ENCODE measurements at regions not wholly inside any gene's neighbourhood (a gene's known extent, or its start where the extent isn't known, plus 50 kb on each side); places are given as distances from the start of the nearest gene placed in this dataset.
"Not testable (repeated sequence)": the region's sequence is repeated elsewhere in the genome, so short reads cannot be mapped to it uniquely, and the experiment has no call there.

DNA sequence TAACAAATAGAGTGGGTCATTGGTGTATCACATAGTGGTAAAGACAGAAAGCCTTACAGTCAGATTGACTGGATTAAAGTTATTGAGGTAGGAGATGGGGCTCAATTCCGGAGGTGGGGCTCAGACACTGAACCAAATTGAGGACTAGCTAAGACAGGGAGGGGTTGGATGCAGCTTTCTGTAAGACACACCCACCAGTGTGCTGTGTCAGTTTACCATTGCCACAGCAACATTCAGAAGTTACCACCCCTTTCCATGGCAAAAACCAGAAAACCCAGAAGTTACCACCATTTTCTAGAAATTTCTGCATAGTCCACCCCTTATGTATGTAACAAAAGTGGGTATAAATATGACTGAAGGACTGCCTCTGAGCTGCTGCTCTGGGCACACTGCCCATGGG lies 167.6 kb upstream of the TMEM72 start:
- no peak for DNase-seq (ENCODE audit: low spot score)

DNA sequence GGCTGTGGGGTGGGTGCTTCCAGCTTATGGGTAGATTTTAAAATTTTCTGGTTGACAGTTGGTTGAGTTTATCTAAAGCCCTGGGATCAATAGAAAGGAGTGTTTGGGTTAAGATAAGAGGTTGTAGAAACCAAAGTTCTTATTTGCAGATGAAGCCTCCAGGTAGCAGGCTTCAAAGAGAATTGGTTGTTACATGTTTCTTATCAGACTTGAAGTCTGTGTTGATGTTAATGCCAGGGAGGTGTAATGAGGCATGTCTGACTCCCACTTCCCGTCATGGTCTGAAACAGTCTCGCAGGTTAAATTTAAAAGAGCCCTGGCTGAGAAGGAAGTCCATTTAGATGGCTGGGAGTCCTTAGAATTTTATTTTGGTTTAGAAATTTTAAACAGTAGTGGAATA lies 165.2 kb upstream of the TMEM72 start:
- no peak for DNase-seq (ENCODE audit: low spot score)

DNA sequence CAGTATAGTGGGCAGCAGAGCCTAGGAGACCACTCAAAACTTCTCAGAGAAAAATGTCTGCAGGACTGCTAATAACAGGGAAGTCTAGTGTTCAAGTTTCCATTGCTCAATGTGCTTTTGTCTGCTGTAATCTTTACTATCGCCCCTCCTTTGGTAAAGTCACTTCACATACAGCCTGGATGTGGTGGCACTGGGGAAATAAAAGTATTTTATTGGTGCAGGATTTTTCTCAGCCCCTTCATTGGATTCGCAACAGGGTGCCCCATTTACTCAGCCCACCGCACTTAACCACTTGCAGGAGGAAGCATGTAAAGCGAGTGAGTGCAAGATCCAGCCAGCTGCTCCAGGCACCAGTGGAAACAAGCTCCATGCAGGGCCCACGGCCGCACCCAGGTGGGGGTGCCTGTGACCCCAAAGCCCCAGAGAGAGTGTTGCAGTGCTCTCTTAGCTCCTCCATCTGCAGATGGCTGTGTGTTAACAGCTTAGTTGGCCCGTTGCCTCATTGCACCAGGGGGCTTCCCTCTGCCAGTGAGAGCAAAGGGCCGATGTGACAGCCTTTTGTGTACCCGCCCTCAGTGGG lies 163.5 kb upstream of the TMEM72 start:
- DNase-seq (ENCODE audit: low spot score) = no peak

DNA sequence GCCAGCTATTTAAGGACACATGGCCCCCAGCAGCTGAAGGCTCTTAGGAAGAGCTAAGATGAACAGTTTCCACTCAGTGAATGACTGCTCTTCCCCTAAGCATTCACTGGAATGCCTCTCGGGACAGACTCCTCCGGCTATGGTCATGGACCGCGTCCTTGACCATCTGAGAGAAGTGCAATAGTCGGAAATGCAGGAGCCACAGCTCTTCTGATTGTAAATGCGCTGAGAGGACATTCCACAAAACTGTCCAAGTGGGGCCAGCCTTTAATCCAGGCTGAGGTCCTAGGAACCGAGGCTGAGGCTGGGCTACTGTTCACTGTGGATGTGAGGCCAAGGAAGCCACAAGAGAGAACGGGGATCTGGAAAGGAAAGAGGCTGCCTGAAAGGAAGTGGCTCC lies 162.0 kb upstream of the TMEM72 start:
- DNase-seq (ENCODE audit: low spot score) = no peak

DNA sequence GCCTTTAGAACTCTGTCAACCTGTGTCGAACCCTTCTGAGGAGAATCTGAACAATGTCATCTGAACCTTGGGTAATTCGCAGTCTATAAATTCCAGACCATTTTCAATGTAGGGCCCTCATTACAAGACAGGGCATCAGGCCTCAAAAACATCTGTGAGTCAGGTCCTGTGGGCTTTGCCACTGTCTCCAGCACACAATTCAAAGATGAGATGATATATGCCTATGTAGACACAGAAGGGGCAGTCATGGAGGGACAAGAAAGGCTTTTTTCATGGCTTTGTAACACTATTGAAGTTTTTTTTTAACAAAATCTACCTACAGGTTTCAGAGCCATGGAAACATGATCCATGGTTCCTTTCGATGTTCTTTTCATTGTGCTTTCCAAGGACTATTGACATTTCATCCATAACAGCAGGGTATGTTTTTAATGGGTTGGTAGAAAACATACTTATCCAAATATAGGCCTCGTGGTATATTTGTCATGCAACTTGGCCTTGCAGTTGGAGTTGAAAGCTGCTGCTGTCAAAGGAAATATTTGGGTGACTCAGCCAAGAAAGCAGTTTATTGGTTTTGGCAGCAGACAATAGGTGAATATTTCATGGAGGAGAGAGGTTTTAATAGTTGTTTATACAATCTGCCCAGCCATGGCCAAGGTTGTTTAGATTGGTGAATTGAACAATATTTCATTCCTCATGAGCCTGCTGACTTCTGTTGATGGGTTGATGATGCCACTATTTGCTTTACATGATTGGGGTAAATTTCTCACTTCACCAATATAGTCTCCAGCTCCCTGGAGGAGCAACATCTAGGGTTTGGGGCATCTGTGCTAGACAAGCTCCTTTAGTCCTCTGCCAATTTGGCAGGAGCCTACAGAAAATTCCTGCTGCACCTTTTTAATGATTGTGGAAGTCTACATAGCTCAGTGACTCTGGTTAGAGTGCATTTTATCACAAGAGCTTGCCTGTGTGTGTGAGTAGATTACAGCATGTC lies 158.4 kb upstream of the TMEM72 start:
- DNase-seq (ENCODE audit: low spot score) = no peak

DNA sequence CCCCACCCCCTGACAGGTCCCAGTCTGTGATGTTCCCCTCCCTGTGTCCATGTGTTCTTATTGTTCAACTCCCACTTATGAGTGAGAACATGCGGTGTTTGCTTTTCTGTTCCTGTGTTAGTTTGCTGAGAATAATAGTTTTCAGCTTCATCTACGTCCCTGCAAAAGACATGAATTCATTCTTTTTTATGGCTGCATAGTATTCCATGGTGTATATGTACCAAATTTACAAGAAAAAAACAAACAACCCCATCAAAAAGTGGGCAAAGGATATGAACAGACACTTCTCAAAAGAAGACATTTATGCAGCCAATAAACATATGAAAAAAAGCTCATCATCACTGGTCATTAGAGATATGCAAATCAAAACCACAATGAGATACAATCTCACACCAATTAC lies 156.8 kb upstream of the TMEM72 start:
- DNase-seq (ENCODE audit: low spot score) = not testable (repeated sequence)

DNA sequence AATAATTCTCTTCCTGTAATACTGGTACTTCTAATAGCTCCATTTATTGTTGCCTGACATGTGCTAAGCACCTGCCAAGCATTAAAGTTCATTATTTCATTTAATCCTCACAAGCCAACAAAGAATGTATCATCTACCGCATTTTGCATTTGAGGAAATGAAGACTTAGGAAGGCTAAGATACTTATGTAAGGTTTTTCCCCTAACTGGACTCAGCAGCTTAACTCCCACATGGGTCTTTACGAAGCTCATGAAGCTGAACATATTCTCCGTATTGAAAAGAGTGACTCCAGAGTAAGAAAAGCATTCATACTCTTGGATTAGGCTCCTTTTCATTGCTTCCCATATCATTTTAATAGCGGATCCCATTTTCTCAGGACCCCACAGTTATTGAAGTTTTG lies 155.7 kb upstream of the TMEM72 start:
- DNase-seq (ENCODE audit: low spot score) = no peak

DNA sequence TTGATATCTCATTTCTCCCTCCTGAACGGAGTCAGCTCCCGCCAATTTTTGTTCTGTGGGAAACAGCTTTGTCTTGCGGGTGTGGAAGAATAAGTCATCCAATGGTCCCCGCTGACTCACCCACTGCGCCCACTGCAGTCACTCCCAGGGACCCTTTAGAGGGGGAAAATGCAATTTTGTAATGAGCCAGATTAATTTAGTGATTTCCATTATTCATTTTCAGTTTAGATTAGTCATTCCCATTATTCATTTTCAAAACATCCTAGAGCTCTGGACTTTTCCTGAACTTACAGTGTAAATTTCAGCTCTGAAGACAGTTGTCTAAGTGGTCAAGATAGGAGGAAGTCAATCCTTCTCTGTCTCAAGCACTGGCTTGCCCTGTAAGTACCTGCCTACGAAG lies 154.9 kb upstream of the TMEM72 start:
- DNase-seq (ENCODE audit: low spot score) = no peak

DNA sequence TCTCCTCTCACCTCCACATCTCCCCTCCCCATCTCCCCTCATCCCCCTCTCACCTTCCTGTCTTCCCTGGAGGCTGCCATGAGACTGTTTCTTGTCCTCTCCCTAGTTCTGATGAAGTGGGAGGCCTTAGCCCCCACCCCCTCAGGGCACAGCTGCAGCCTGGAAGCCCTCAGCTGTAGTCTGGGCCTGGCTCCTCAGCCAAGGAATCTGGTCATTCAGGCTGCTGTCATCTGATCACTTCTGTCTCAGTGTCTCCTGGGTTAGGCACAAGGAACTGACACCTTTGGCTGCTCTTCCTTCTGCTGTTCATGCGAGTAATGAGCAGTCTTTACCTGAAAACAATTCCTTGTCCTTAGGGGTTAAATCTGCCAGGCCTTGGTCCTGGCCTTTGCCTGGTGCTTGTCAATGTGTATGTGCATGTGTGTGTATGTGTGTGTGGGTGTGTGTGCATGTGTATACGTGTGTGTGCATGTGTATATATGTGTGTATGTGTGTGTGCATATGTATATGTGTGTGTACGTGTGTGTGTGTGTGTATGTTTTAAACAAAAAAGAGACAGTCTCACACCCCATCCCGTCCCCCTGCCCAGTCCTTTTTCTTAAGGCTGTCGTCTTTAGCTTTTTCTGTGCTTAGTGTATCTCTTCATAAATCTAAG lies 153.5 kb upstream of the TMEM72 start:
- DNase-seq (ENCODE audit: low spot score) = no peak

DNA sequence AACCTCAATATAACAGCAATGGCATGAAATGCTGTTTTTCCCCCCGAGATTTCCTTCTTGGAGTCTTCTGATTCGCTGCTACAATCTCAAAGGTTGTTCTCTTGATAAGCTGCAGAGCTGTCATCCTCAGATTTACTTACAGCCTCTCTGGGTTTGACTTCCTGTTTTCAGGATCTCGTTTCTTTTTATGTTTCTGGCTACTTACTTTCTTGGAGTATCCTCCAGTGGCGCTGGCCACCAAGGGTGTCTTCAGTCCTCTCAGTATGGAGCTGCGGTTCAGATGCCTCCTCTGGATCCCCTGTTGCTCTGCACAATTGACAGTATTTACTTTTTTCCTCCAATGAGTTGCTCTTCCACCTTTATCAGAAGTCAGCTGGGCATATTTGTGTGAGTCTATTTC lies 152.0 kb upstream of the TMEM72 start:
- DNase-seq (ENCODE audit: low spot score) = no peak

DNA sequence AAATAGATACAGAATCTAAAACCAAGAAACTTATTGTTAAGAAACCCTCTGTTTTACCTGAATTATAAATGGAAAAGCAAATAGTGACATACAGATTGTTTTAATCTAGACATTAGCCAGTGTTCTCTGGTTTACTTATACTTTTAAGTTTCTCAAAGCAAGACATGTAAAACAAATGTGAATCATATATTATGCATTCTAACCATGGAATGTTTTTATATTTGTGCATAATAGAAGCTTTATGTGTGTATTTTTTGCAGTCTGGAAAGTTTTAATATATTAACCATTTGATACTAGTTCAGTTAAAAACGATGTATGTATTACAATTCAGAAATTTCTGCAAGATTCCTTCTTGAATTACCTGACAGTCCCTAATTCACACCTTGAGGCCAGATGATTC lies 150.6 kb upstream of the TMEM72 start:
- DNase-seq (ENCODE audit: low spot score) = no peak

DNA sequence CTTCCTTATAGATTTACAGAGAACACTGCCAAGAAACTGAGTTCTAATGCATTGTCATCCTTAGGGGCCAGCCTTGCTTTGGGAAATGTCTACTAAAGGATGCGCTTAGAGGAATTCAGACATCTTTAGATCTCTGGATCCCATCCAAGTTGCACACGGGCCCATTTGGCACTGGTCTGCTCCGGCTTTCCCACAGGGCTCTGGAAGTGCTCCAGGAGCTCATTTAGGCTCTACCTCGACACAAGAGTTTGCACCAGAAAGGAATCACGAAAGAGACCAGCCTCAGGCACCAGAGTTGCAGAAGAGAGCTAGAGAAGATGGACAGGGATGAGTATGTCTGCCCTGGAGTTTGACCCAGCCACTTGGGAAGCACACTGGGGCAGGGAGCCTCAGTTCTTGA lies 150.1 kb upstream of the TMEM72 start:
- DNase-seq (ENCODE audit: low spot score) = no peak

DNA sequence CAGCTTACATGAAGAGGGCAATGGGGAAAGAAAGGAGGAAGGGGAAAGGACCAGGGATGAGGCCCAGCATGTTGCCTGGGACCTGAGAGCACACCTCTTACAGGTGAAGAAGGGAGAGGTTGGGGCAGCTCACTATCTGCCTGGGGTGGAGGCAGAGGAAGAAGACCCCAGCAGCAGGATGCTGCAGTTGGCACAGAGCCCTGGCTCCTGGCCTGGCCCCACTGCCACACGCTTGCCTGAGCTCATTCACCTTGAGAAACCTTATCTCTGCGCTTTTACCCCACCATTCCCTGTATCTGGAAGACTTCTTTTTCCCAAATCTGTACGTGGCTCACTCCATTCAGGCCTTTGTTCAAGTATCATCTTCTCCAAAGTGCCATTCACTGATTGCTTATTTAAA lies 147.8 kb upstream of the TMEM72 start:
- DNase-seq (ENCODE audit: low spot score) = no peak

DNA sequence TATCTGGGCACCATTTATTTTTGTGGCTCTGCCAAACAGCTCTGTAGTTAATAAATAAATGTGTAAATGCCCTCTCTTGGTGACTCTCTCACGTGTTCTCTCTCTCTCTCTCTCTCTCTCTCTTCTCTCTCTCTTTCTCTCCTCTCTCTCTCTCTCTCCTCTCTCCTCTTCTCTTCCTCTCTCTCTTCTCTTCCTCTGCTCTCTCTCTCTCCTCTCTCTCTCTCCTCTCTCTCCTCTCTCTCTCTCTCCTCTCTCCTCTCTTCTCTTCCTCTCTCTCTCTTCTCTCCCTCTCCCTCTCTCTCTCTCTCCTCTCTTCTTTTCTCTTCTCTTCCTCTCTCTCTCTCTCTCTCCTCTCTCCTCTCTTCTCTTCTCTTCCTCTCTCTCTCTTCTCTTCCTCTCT lies 145.8 kb upstream of the TMEM72 start:
- no peak for DNase-seq (ENCODE audit: low spot score)

DNA sequence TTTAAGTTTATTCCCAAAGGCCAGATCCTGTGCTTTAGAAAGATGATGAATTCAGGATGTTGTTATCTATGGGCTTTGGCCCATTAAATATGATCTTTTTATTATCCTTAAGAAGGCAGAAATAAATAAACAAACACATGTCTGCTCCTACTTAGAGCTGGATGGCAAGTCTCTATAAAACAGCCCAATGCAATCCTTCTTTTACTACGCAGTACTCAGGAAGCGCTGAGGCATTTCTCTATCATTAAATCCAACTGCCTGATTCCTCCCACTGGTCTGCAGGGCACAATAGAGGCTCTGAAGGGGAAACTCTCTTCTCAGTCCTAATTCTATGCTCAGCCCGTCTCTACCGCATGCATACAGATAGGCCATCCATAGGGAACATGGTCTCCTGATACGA lies 144.5 kb upstream of the TMEM72 start:
- DNase-seq (ENCODE audit: low spot score) = no peak

DNA sequence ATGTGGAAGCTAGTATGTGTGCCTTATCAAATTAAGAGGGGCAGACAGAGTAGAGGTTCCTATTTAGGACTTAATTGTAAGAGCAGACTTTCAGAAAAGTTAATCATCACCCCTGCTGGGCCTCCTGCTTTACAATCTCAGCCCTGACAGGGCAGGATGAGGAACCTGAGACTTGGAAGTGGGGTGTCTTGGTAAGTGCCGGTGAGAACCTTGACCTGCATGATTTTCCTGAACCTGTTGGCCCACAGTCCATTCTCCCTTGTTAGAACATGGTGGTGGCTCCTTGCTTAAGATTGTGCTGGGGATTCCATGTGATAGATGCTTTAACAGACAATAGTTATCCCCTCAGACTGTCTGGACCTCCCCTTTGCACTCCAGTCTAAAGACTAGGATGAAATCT lies 141.7 kb upstream of the TMEM72 start:
- DNase-seq (ENCODE audit: low spot score) = no peak

DNA sequence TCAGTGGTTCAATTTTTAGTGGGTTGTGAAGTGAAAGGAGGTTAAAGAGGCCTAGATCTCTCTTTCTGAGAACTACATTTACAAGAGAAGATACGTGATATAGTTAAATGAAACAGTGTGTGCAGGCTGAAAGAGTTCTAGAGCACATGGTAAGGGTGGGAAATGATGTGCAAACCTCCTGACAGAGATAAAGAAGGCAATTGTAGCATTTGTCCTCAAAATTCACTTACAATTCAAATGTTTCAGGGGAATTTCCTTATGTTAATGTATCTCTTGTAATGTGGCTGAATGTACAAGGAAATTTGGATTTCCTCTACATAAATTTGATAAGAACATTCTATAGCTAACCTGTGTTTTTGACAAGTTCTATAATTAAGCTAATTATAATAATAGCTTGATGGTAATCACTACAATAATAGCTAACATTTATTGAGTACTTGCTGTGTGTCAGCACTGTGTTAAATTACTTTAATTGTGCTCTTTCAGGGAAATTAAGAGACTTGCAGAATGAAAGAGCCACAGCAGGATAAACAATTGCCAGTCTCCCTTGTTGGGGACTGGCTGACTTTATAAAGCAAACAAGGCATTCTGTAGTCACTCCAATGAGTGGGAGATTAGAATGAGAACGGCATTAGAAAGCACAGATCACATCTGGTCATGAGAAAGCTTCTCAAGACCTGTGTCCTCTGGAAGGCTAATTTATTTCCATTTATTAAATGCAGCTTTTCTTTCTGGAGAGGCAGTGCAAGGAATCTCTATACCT lies 139.7 kb upstream of the TMEM72 start:
- no peak for DNase-seq (ENCODE audit: low spot score)

DNA sequence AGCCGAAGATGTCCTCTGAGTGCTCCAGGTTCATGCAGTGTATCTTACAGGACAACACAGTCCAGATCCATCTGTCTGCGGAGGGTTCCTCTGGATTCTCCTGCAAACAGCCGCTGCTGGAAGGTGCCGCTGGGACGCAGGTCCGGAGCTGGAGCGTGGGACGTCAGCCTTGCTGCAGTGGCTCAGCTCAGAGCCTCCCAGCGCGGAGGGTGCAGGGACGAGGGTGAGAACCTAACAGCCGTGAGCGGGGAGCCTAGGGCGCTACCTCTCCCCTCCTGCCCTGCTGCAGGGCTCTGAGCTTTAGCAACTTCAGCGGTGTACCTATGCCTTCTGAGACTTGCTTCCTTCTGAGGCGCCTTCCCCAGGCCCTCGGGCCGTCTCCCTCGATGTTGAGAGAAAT lies 137.6 kb upstream of the TMEM72 start:
- DNase-seq (ENCODE audit: low spot score) = no peak

DNA sequence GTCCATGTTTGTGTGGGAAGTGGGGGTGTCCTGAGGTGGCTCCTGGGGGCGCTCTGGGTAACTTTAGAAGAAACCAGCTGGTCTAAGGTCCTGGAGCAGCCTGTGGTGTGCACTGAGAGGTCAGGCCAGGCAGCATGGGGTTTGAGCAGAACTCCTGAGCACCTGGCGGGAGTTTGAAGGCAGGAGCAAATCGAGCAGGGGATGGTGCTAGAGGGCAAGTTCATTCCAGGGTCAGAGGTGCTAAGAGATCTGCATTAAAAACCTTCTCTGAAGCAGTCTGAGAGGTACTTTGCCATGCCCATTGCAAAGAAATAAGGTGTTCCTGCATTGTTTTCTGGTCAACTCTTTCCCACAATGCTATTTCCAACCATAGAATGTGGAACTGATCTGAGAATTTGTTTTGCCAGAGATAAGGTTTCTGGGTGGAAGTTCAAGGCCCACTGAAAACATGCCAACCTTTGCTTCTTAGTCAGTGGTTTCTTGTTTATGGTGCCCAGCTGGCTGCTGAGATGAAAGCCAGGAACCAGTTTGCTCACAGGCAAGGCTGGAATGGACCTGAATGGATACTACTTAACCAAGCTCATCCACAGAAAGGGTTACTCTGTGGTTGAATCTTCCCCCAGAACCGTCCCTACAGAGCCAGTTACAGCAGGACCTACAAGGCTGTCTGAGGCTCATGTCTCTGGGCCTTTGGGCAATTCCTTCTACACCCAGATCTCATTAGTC lies 136.3 kb upstream of the TMEM72 start:
- no peak for DNase-seq (ENCODE audit: low spot score)

DNA sequence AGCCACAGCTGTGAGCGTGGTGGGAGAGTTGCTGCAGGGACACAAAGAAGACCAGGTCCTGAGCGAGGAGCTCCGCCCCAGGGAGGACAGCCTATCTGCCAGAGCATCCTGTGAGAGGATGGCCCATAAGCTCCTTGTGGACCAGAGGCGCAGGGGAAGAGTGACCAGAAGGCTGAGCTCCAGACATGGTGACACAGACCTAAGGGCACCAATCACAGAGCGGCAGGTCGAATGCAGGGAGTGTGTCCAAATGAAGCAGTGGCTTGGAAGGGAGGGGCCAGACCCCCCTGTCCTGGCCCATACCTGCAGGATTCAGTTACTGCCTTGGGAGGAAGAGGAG lies 135.8 kb upstream of the TMEM72 start:
- no peak for DNase-seq (ENCODE audit: low spot score)

DNA sequence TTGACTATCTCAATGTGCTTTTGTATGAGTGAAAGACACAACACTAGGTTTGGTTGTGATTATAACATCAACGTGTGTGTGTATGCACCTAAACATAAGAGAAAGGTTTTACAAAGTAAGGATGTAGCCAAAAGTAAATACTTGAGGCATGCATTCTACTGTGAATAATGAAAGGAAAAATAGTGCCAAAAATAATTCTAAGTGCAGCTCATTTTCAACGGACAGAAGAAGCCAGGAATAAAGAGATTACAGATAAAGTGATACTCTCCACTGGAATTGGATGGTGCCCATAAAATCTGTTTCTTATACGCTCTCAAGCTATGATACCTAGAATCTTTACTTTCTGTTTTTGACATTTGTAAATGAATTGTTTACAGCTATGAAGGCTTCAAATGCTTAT lies 135.0 kb upstream of the TMEM72 start:
- DNase-seq (ENCODE audit: low spot score) = no peak

DNA sequence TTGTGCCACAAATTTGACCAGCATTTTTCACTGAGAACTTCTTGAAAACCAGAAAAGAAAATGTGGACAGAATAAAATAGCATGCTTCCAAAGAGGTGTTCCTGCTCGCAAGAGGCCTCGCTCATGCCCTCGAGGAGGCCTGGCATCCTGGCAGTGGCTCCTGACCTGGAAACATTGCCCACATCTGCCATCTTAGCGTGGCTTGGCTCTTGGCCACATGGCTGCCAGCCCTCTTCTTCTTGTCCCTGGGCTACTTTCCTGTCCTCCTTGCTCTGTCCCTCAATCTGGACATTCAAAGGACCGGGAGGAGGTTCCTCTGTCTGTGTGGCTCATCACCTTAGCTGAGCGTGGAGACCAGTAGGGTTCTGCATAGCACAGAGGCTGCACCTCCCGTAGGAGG lies 131.6 kb upstream of the TMEM72 start:
- DNase-seq (ENCODE audit: low spot score) = no peak
